Keratinocyte (primary cell): ENCODE measurements at regions not wholly inside any gene's neighbourhood (a gene's known extent, or its start where the extent isn't known, plus 50 kb on each side); places are given as distances from the start of the nearest gene placed in this dataset.

Experiments
- DNase-seq: peaks from one replicate; pipeline ENCODE4 v3.0.0-alpha.2; 2011; ENCODE audit warnings: low read depth, missing footprints, low spot score
- FAIRE-seq: peaks from 2 replicates; lab custom pipeline; 2011; peaks lifted over from hg19 to GRCh38; lab: Jason Lieb, UNC
- H2AFZ ChIP-seq: 2 replicates; pipeline ENCODE4 v1.6.0; 2012; ENCODE audit warnings: low read length, control low read depth, inconsistent platforms; ENCODE audit not compliant: control insufficient read depth
- H3K27ac ChIP-seq: 2 replicates; pipeline ENCODE4 v1.5.1; 2011; ENCODE audit warnings: low read length; ENCODE audit not compliant: control insufficient read depth, insufficient read depth
- H3K27me3 ChIP-seq: 3 replicates; pipeline ENCODE4 v1.6.0; 2011; ENCODE audit warnings: low read length; ENCODE audit not compliant: control insufficient read depth, insufficient read depth; ENCODE audit errors: extremely low read depth
- H3K36me3 ChIP-seq, 2 experiments: 2 replicates in 1 of 2; 3 replicates in 1 of 2; pipeline ENCODE4 v1.5.1; 2011; ENCODE audit warnings: low read length in 2 of 2, mild to moderate bottlenecking in 1 of 2; ENCODE audit not compliant: control insufficient read depth in 2 of 2, insufficient read depth in 2 of 2; ENCODE audit errors: extremely low read depth in 1 of 2
- H3K4me1 ChIP-seq: 3 replicates; pipeline ENCODE4 v1.5.1; 2011; ENCODE audit warnings: low read length; ENCODE audit not compliant: control insufficient read depth, insufficient read depth; ENCODE audit errors: extremely low read depth
- H3K4me2 ChIP-seq: 3 replicates; pipeline ENCODE4 v1.6.0; 2011; ENCODE audit warnings: low read depth, low read length; ENCODE audit not compliant: control insufficient read depth, insufficient read depth; ENCODE audit errors: extremely low read depth
- H3K4me3 ChIP-seq, 3 experiments: fragments of 200-600 bp in 1 of 3; sonication (generic) in 1 of 3; 2 replicates in 2 of 3; 3 replicates in 1 of 3; pipeline ENCODE4 v1.5.1; 2011 to 2016; ENCODE audit warnings: low read length in 3 of 3, mild to moderate bottlenecking in 3 of 3, control low read depth in 2 of 3, inconsistent platforms in 1 of 3, low read depth in 1 of 3, mixed read lengths in 1 of 3, mixed run types in 1 of 3, moderate library complexity in 1 of 3; ENCODE audit not compliant: control insufficient read depth in 2 of 3, insufficient read depth in 2 of 3; ENCODE audit errors: extremely low read depth in 1 of 3
- H3K79me2 ChIP-seq: 2 replicates; pipeline ENCODE4 v1.6.0; 2012; ENCODE audit warnings: low read length; ENCODE audit not compliant: control insufficient read depth, insufficient read depth
- H3K9ac ChIP-seq: 3 replicates; pipeline ENCODE4 v1.6.0; 2011; ENCODE audit warnings: low read length; ENCODE audit not compliant: control insufficient read depth, insufficient read depth; ENCODE audit errors: extremely low read depth
- H3K9me1 ChIP-seq: 3 replicates; pipeline ENCODE4 v1.6.0; 2011; ENCODE audit warnings: low read length; ENCODE audit not compliant: control insufficient read depth, insufficient read depth; ENCODE audit errors: extremely low read depth
- H3K9me3 ChIP-seq: 2 replicates; pipeline ENCODE4 v1.5.1; 2012; ENCODE audit warnings: low read depth, low read length; ENCODE audit not compliant: control insufficient read depth
- H4K20me1 ChIP-seq: 3 replicates; pipeline ENCODE4 v1.6.0; 2011; ENCODE audit warnings: low read length; ENCODE audit not compliant: control insufficient read depth, insufficient read depth; ENCODE audit errors: extremely low read depth
- EZH2 ChIP-seq: IDR thresholded peaks from one replicate; pipeline ENCODE4 v1.6.1; 2012; ENCODE audit warnings: inconsistent platforms, mild to moderate bottlenecking, low read length, moderate library complexity
- dilution Hi-C: fragments of 300-500 bp; cut with MboI; formaldehyde crosslinking; loops from one replicate; pipeline ENCODE4 v1.7.0; 2020; ENCODE audit warnings: low sequenced_read_pairs; ENCODE audit not compliant: extremely low pct_ligation_motif_present
- TF ChIP-seq, protein P1 (sequence below), 3 experiments: IDR thresholded peaks in 1 of 3; conservative IDR thresholded peaks in 1 of 3; optimal IDR thresholded peaks in 1 of 3; 2 replicates in 2 of 3; 3 replicates in 1 of 3; pipeline versions ENCODE3 to v1.5.1; 2011; ENCODE audit warnings: low read length in 3 of 3, mild to moderate bottlenecking in 3 of 3, moderate library complexity in 2 of 3, control low read depth in 1 of 3, inconsistent platforms in 1 of 3; ENCODE audit not compliant: insufficient read depth in 2 of 3; ENCODE audit errors: extremely low read depth in 1 of 3

DNA sequence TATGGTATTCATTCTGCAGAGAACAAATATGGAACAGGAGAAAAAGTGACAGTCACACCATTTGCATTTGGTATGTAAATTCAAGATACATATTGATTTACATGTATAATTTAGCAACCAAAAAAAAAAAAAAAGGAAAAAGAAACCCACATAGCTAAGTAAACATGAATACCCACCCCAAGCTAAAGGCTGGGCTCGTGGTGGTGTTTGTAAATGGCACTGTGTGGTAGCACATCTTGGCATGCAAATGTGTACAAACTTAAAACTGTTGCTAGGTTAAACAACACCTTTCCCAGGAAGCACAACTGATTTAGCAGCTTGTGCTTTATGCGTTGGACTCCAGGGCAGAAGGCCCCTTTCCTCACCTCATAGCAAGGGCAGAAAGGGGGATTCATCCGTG, 481.1 kb upstream of the CELF4 start:
- H3K36me3 ChIP-seq: no peaks in the 10 kb centered on the region
- no peak for TF ChIP-seq EZH2
- TF ChIP-seq, protein P1, sequence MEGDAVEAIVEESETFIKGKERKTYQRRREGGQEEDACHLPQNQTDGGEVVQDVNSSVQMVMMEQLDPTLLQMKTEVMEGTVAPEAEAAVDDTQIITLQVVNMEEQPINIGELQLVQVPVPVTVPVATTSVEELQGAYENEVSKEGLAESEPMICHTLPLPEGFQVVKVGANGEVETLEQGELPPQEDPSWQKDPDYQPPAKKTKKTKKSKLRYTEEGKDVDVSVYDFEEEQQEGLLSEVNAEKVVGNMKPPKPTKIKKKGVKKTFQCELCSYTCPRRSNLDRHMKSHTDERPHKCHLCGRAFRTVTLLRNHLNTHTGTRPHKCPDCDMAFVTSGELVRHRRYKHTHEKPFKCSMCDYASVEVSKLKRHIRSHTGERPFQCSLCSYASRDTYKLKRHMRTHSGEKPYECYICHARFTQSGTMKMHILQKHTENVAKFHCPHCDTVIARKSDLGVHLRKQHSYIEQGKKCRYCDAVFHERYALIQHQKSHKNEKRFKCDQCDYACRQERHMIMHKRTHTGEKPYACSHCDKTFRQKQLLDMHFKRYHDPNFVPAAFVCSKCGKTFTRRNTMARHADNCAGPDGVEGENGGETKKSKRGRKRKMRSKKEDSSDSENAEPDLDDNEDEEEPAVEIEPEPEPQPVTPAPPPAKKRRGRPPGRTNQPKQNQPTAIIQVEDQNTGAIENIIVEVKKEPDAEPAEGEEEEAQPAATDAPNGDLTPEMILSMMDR (optimal IDR thresholded peaks at IDR 0.05 in 1 of 3, IDR thresholded peaks at IDR 0.05 in 1 of 3, conservative IDR thresholded peaks at IDR 0.05 in 1 of 3; ENCODE audit: extremely low read depth in 1 of 3, insufficient read depth in 2 of 3, low read length in 3 of 3): no peak
- no peaks in the 10 kb centered on the region for H3K9me1 ChIP-seq
- no peaks in the 10 kb centered on the region for H3K9me3 ChIP-seq
- H4K20me1 ChIP-seq: no peaks in the 10 kb centered on the region
- no peak overlapping the region for H3K4me2 ChIP-seq
- no peak overlapping the region for H3K9ac ChIP-seq
- H3K27me3 ChIP-seq: no peaks in the 10 kb centered on the region
- FAIRE-seq (no peak), DNase-seq (no peak)
- no peak overlapping the region for H3K27ac ChIP-seq
- no peaks in the 10 kb centered on the region for H3K79me2 ChIP-seq
- dilution Hi-C loops: no loop called here
- H3K4me3 ChIP-seq: no peak overlapping the region
- H3K4me1 ChIP-seq: no peaks in the 10 kb centered on the region
- H2AFZ ChIP-seq: no peak overlapping the region

DNA sequence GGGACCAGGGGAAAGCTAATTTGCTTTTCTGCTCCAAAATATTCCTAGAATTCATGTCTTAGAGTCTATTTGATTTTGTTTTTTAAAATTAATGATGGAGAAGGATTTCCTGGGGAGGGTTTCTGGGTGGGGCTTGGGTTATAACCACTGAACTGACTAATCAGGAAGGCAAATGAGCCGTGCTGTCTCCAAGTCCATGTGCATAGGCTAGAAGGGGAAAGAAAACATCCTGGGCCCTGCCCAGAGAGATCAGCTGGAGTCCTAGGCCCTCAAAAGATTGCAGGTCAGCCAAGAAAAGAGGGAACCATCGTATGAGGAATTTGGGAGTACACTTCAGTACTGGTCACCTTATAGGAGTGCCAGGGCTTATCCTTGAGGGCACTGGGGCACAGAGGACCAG, 480.2 kb upstream of the CELF4 start:
- no peak for FAIRE-seq
- no peaks in the 10 kb centered on the region for H4K20me1 ChIP-seq
- no peaks in the 10 kb centered on the region for H3K79me2 ChIP-seq
- H2AFZ ChIP-seq: no peak overlapping the region
- H3K9me1 ChIP-seq: no peaks in the 10 kb centered on the region
- dilution Hi-C loops: no loop called here
- no peak overlapping the region for H3K27ac ChIP-seq
- no peaks in the 10 kb centered on the region for H3K4me1 ChIP-seq
- DNase-seq: no peak
- no peak overlapping the region for H3K4me2 ChIP-seq
- H3K27me3 ChIP-seq: no peaks in the 10 kb centered on the region
- H3K36me3 ChIP-seq: no peaks in the 10 kb centered on the region
- H3K4me3 ChIP-seq: no peak overlapping the region
- H3K9me3 ChIP-seq: no peaks in the 10 kb centered on the region
- TF ChIP-seq, protein P1 (optimal IDR thresholded peaks at IDR 0.05 in 1 of 3, IDR thresholded peaks at IDR 0.05 in 1 of 3, conservative IDR thresholded peaks at IDR 0.05 in 1 of 3; ENCODE audit: extremely low read depth in 1 of 3, insufficient read depth in 2 of 3, low read length in 3 of 3): no peak
- no peak for TF ChIP-seq EZH2
- no peak overlapping the region for H3K9ac ChIP-seq
